ENCODE measurements at regions not wholly inside any gene's neighbourhood (a gene's known extent, or its start where the extent isn't known, plus 50 kb on each side); places are given as distances from the start of the nearest gene placed in this dataset.

DNA sequence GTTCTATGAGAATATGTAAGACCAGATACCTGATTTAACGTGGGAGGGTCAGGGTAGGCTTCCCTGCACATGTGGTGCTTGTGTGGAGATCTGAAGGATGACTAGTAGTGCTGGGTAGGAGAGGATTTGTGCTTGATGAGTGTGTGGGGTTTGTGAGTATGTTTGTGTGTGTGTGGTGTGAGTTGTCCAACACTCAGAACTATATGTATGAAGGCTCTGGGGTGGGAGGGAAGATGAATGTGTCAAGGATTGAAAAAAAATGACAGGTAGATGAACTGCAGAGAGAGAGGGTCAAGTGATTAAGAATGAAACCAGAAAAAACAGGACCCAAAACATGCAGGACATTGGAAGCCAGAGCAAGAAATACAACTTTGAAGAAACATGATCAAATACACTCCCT, 154.6 kb upstream of the NR3C1 start:
- TF ChIP-seq CTCF (IDR thresholded peaks at IDR 0.05): no peak
- no peak for TF ChIP-seq POLR2A (IDR thresholded peaks at IDR 0.05)

Data from body of pancreas (tissue), 4 donors.